Heart right ventricle (tissue), 16 donors: ENCODE measurements at regions not wholly inside any gene's neighbourhood (a gene's known extent, or its start where the extent isn't known, plus 50 kb on each side); places are given as distances from the start of the nearest gene placed in this dataset.

Source experiments
- ATAC-seq, 8 donors: fragments of 200-7000 bp; cut with Tn5 transposase; one replicate each; pipeline ENCODE4 v1.9.1; 2020; ENCODE audit warnings: mild to moderate bottlenecking in 8 of 8, moderate library complexity in 8 of 8, moderate number of reproducible peaks in 1 of 8
- DNase-seq, 2 donors: peaks; one replicate each; pipeline ENCODE4 v3.0.0-alpha.2; 2020
- H3K27ac ChIP-seq, 10 donors: fragments of 200-600 bp; sonication (generic) in 2 of 10; one replicate each; pipeline versions ENCODE4 v1.5.0 to v1.8.0; 2020 to 2022; ENCODE audit warnings: mild to moderate bottlenecking in 3 of 10
- H3K27me3 ChIP-seq, 7 donors: fragments of 200-600 bp; one replicate each; pipeline ENCODE4 v1.8.0; 2021 to 2022; ENCODE audit warnings: mild to moderate bottlenecking in 2 of 7
- H3K36me3 ChIP-seq, 9 donors: fragments of 200-600 bp; sonication (generic) in 1 of 9; one replicate each; pipeline versions ENCODE4 v1.5.0 to v1.8.0; 2020 to 2022; ENCODE audit warnings: mild to moderate bottlenecking in 2 of 9
- H3K4me1 ChIP-seq, 9 donors: fragments of 200-600 bp; sonication (generic) in 1 of 9; one replicate each; pipeline versions ENCODE4 v1.5.0 to v1.8.0; 2020 to 2022; ENCODE audit warnings: mild to moderate bottlenecking in 4 of 9
- H3K4me3 ChIP-seq, 10 donors: fragments of 200-600 bp; sonication (generic) in 2 of 10; one replicate each; pipeline versions ENCODE4 v1.5.0 to v1.8.0; 2020 to 2022; ENCODE audit warnings: mild to moderate bottlenecking in 7 of 10, moderate library complexity in 2 of 10
- H3K9me3 ChIP-seq, 11 donors: fragments of 200-600 bp in 10 of 11; sonication (generic) in 2 of 11; one replicate each; pipeline versions ENCODE4 v1.5.0 to v1.8.0; 2013 to 2022; ENCODE audit warnings: mild to moderate bottlenecking in 2 of 11, control low read depth in 1 of 11, moderate library complexity in 1 of 11
- CTCF ChIP-seq, 9 donors: fragments of 200-600 bp; sonication (generic) in 2 of 9; IDR thresholded peaks; one replicate each; pipeline versions ENCODE4 v1.5.0 to v1.8.0; 2021 to 2022; ENCODE audit warnings: antibody characterized with exemption in 9 of 9, mild to moderate bottlenecking in 5 of 9, moderate library complexity in 1 of 9
- WGBS, 2 donors: extraction: QIAGEN DNeasy Blood & Tissue Kit; methylation state at CpG; one replicate each; pipeline ENCODE4 v1.1.7; 2013; ENCODE audit warnings: inconsistent platforms in 1 of 2; 5-methylcytosine and 5-hydroxymethylcytosine counted together
- intact Hi-C, 10 donors: fragments of 100-400 bp; cut with DNase I; formaldehyde crosslinking; loops; one replicate each; pipeline versions ENCODE4 v1.11.1 to v1.14.2; 2022
- donor health status: Arrhythmogenic right ventricular cardiomyopathy.
- donor health status: ischemic (EF 13 %, LVEDD 7.1; RV severe dilation, severe dysfunction).
- donor health status: healthy with polysubstance abuse.
- donor health status: DM: no; HTN: yes; CAD: no.
- donor health status: DM: no; HTN: no; CAD: no.
- donor health status: ischemic (EF 25% LVEDD 6.9; RV normal size, moderate dysfunction).
- donor health status: ischemic (EF 25% LVEDD 5.7; RV mildly dilated, moderate dysfunction).
- donor health status: healthy.
- donor health status: DM: yes; HTN: yes; CAD: no.
- donor health status: Ischemic cardiomyopathy.
- donor health status: ischemic (EF 35%, LVEDD 5.7; RV mildly dilated, moderate dysfunction).
- donor health status: nonischemic (EF 11% LVEDD 7.7; RV severe dilation, severe dysfunction).
- donor health status: DM: yes; HTN: yes; CAD: no.
- donor health status: PGD.
- donor health status: ischemic (EF 29% LVEDD 5.4; RV normal size, mild dysfunction).
- donor health status: nonischemic (EF 23%, LVEDD 6.1; RV moderate dilation, normal function).

DNA sequence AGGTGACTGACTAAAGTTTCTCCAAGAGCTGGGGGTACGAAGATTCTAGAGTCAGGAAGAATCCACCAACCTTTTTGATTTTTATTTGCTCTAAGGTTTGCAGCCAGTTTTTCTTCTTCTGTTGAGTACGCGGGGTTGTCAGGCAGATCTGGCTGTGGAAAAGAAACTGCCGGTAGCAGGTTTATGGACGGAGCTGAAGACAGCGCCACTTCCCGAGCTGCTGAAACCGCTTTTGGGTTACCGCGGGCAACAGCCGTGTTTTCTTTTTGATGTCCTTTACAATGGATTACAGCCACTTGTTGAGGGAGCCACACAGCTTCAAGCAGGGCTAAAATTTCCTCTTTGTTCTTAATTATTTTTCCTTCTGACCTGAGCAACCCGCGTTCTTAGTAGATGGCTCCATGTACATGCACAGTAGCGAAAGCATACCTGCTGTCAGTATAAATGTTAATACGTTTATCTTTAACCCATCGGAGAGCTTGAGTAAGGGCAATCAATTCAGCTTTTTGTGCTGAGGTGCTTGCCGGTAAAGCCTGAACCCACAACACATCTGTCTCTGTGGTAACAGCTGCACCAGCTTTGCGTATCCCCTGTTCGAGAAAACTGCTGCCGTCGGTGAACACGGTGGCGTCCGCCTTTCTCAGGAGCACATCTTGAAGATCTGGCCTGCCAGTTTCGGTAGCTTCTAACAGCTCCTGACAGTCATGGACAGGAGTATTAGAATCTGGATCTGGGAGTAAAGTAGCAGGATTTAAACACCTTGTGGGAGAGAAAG lies 674.3 kb downstream of the TMEM121 start:
- Histone ChIP-seq H3K9me3 (no peaks in the 10 kb centered on the region), H3K27ac (no peak overlapping the region), H3K36me3 (no peaks in the 10 kb centered on the region), H3K4me1 (no peaks in the 10 kb centered on the region), H3K27me3 (peaks cover 0 to 48% (median 26%) of the 10 kb centered on the region in 7 donors), H3K4me3 (no peak overlapping the region)
- intact Hi-C loops, result no loop called here
- no peak for TF ChIP-seq CTCF (IDR thresholded peaks at IDR 0.05)
- ATAC-seq, result no peak
- DNase-seq, result no peak
- WGBS, 2 donors, result 85% methylated on average over 25 of the region's 25 CpGs

GRCh38 chr14:106201376-106201775 lies 675.0 kb downstream of the TMEM121 start:
- no peak for TF ChIP-seq CTCF (IDR thresholded peaks at IDR 0.05)

GRCh38 chr14:106203438-106203837 lies 677.1 kb downstream of the TMEM121 start:
- ATAC-seq, result no peak
- Histone ChIP-seq H3K4me1 (no peaks in the 10 kb centered on the region), H3K27me3 (peaks cover 0 to 31% (median 22%) of the 10 kb centered on the region in 7 donors), H3K27ac (no peak overlapping the region), H3K9me3 (no peaks in the 10 kb centered on the region), H3K36me3 (no peaks in the 10 kb centered on the region), H3K4me3 (no peak overlapping the region)
- WGBS, 2 donors, result 73 to 77% methylated on average over 9 of the region's 9 CpGs
- no peak for TF ChIP-seq CTCF (IDR thresholded peaks at IDR 0.05)
- intact Hi-C loops, result no loop called here
- no peak for DNase-seq

More at GRCh38 chr14:106201376-106201775, 675.0 kb downstream of the TMEM121 start:
- DNase-seq (no peak), ATAC-seq (no peak)
- no peaks in the 10 kb centered on the region for H3K4me1 ChIP-seq
- peaks cover 0 to 48% (median 26%) of the 10 kb centered on the region in 7 donors for H3K27me3 ChIP-seq
- WGBS, 2 donors, result 55 to 70% methylated on average over 2 of the region's 2 CpGs
- no peaks in the 10 kb centered on the region for H3K36me3 ChIP-seq
- H3K9me3 ChIP-seq, result no peaks in the 10 kb centered on the region
- no peak overlapping the region for H3K27ac ChIP-seq
- intact Hi-C loops, result no loop called here
- H3K4me3 ChIP-seq, result no peak overlapping the region

DNA sequence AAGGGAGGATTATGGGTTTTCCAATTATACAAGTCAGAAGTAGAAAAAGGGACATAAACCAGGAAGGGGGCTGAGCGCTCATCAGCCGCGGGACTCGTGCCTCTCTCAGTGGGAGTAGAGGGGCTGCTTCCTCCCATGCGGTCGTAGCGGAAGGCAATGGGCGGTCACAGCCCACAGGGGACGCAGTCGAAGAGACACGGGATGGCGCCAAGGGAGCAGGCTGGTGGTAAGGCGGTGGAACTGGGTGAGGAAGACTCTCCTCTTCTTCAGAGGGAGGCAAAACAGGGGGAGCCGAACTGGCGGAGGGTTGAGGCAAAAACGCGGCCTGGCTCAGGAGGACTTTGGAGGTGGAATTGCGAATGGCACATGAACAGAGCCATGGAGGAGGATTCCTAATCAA lies 677.7 kb downstream of the TMEM121 start:
- no peak for ATAC-seq

More for the DNA sequence above, 677.7 kb downstream of the TMEM121 start:
- no peaks in the 10 kb centered on the region for H3K36me3 ChIP-seq
- no peak for TF ChIP-seq CTCF (IDR thresholded peaks at IDR 0.05)
- no peak overlapping the region for H3K4me3 ChIP-seq
- H3K27ac ChIP-seq, result no peak overlapping the region
- peaks cover 0 to 31% (median 21%) of the 10 kb centered on the region in 7 donors for H3K27me3 ChIP-seq
- 78 to 81% methylated on average over 18 of the region's 18 CpGs for WGBS, 2 donors
- H3K9me3 ChIP-seq, result no peaks in the 10 kb centered on the region
- DNase-seq, result no peak
- intact Hi-C loops, result no loop called here
- no peaks in the 10 kb centered on the region for H3K4me1 ChIP-seq
